HEK293T (cell line): ENCODE measurements at regions not wholly inside any gene's neighbourhood (a gene's known extent, or its start where the extent isn't known, plus 50 kb on each side); places are given as distances from the start of the nearest gene placed in this dataset.

Experiments
- CTCF ChIA-PET: fragments of 350-600 bp; formaldehyde crosslinking; extraction: SDS; loops from one replicate; lab custom pipeline; 2021; ENCODE audit warnings: antibody characterized with exemption, inconsistent platforms; lab: Yijun Ruan, JAX
- POLR2A ChIA-PET: fragments of 350-600 bp; formaldehyde crosslinking; extraction: SDS; loops from one replicate; lab custom pipeline; 2020; ENCODE audit warnings: antibody characterized with exemption, inconsistent platforms; lab: Yijun Ruan, JAX
- DNase-seq: peaks from one replicate; pipeline ENCODE4 v3.0.0; 2012; ENCODE audit warnings: mixed read lengths; ENCODE audit errors: extremely low spot score
- ARNT ChIP-seq: fragments of 450-650 bp; IDR thresholded peaks from 2 replicates; pipeline ENCODE4 v1.6.1; 2017; ENCODE audit warnings: mild to moderate bottlenecking
- BHLHE40 ChIP-seq: fragments of 450-650 bp; IDR thresholded peaks from 2 replicates; pipeline ENCODE4 v1.6.1; 2016; ENCODE audit warnings: mild to moderate bottlenecking, moderate library complexity, borderline replicate concordance
- CTBP1 ChIP-seq: fragments of 450-650 bp; IDR thresholded peaks from 2 replicates; pipeline ENCODE4 v1.6.1; 2016; ENCODE audit warnings: borderline replicate concordance
- ELF4 ChIP-seq: fragments of 450-650 bp; IDR thresholded peaks from 2 replicates; pipeline ENCODE4 v1.6.1; 2017; ENCODE audit warnings: antibody characterized with exemption
- FOXA1 ChIP-seq: fragments of 450-650 bp; IDR thresholded peaks from 2 replicates; pipeline ENCODE4 v1.6.1; 2016; ENCODE audit warnings: mild to moderate bottlenecking
- FOXK2 ChIP-seq: fragments of 450-650 bp; IDR thresholded peaks from 2 replicates; pipeline ENCODE4 v1.6.1; 2016; ENCODE audit warnings: mild to moderate bottlenecking
- FOXM1 ChIP-seq: fragments of 450-650 bp; IDR thresholded peaks from 2 replicates; pipeline ENCODE4 v1.6.1; 2017; ENCODE audit warnings: mild to moderate bottlenecking, borderline replicate concordance
- HDGF ChIP-seq: fragments of 450-650 bp; IDR thresholded peaks from 2 replicates; pipeline ENCODE4 v1.6.1; 2017; ENCODE audit warnings: antibody characterized with exemption, borderline replicate concordance
- L3MBTL2 ChIP-seq: fragments of 450-650 bp; conservative IDR thresholded peaks from 2 replicates; pipeline ENCODE4 v1.6.1; 2016; ENCODE audit warnings: mild to moderate bottlenecking
- LEF1 ChIP-seq: fragments of 450-650 bp; IDR thresholded peaks from 2 replicates; pipeline ENCODE4 v1.6.1; 2017; ENCODE audit warnings: mild to moderate bottlenecking, borderline replicate concordance
- NFRKB ChIP-seq: fragments of 450-650 bp; IDR thresholded peaks from 2 replicates; pipeline ENCODE4 v1.6.1; 2016; ENCODE audit warnings: mild to moderate bottlenecking, moderate library complexity
- SP1 ChIP-seq: fragments of 450-650 bp; IDR thresholded peaks from 2 replicates; pipeline ENCODE4 v1.6.1; 2017
- SUZ12 ChIP-seq: fragments of 450-650 bp; IDR thresholded peaks from 2 replicates; pipeline ENCODE4 v1.6.1; 2016; ENCODE audit warnings: mild to moderate bottlenecking
- TARDBP ChIP-seq: fragments of 450-650 bp; IDR thresholded peaks from 2 replicates; pipeline ENCODE4 v1.6.1; 2016
- ZNF384 ChIP-seq: fragments of 450-650 bp; IDR thresholded peaks from 2 replicates; pipeline ENCODE4 v1.6.1; 2016
- TF ChIP-seq, protein P1 (sequence below): fragments of 450-650 bp; IDR thresholded peaks from 2 replicates; pipeline ENCODE4 v1.6.1; 2016

GRCh38 chr4:154936873-154937272 is 155.8 kb downstream of the RBM46 start:
- POLR2A ChIA-PET, result no interaction called here
- TF ChIP-seq ZNF384, result no peak
- TF ChIP-seq FOXA1, result no peak
- TF ChIP-seq NFRKB, result no peak
- TF ChIP-seq, protein P1, sequence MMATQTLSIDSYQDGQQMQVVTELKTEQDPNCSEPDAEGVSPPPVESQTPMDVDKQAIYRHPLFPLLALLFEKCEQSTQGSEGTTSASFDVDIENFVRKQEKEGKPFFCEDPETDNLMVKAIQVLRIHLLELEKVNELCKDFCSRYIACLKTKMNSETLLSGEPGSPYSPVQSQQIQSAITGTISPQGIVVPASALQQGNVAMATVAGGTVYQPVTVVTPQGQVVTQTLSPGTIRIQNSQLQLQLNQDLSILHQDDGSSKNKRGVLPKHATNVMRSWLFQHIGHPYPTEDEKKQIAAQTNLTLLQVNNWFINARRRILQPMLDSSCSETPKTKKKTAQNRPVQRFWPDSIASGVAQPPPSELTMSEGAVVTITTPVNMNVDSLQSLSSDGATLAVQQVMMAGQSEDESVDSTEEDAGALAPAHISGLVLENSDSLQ, result no peak
- TF ChIP-seq BHLHE40, result no peak
- TF ChIP-seq SUZ12, result no peak
- no peak for TF ChIP-seq LEF1
- TF ChIP-seq FOXM1, result no peak
- TF ChIP-seq FOXK2, result no peak
- no peak for TF ChIP-seq ARNT
- no peak for TF ChIP-seq SP1
- TF ChIP-seq ELF4, result no peak
- no peak for TF ChIP-seq HDGF
- CTCF ChIA-PET, result interaction anchor here (1.0 kb wide), 1 partner anchor 14 kb away, joined by 3 read pairs; no protein-coding TSS in a partner anchor
- DNase-seq, result no peak

- POLR2A ChIA-PET, result no interaction called here
- CTCF ChIA-PET, result no interaction called here
- DNase-seq, result no peak
- TF ChIP-seq L3MBTL2, result no peak
- TF ChIP-seq BHLHE40, result no peak
These were observed 158.8 kb downstream of the RBM46 start for GRCh38 chr4:154939851-154940250.

- POLR2A ChIA-PET, result no interaction called here
- DNase-seq, result no peak
- TF ChIP-seq FOXM1 (no peak), ARNT (no peak), SP1 (no peak), ELF4 (no peak), FOXK2 (no peak)
- CTCF ChIA-PET, result interaction anchor here (0.7 kb wide), 1 partner anchor 25 kb away, joined by 3 read pairs; no protein-coding TSS in a partner anchor
These were observed 161.1 kb downstream of the RBM46 start for GRCh38 chr4:154942176-154942575.

GRCh38 chr4:154944996-154945395 is 163.9 kb downstream of the RBM46 start:
- no peak for DNase-seq
- ChIA-PET CTCF (no interaction called here), POLR2A (no interaction called here)
- no peak for TF ChIP-seq NFRKB
- no peak for TF ChIP-seq SUZ12
- TF ChIP-seq L3MBTL2, result no peak
- no peak for TF ChIP-seq ARNT
- TF ChIP-seq FOXA1, result no peak
- no peak for TF ChIP-seq ELF4
- TF ChIP-seq SP1, result no peak
- no peak for TF ChIP-seq TARDBP
- TF ChIP-seq LEF1, result no peak
- no peak for TF ChIP-seq FOXM1
- TF ChIP-seq CTBP1, result no peak
- TF ChIP-seq HDGF, result no peak
- TF ChIP-seq ZNF384, result no peak
- no peak for TF ChIP-seq FOXK2
- no peak for TF ChIP-seq BHLHE40

DNA sequence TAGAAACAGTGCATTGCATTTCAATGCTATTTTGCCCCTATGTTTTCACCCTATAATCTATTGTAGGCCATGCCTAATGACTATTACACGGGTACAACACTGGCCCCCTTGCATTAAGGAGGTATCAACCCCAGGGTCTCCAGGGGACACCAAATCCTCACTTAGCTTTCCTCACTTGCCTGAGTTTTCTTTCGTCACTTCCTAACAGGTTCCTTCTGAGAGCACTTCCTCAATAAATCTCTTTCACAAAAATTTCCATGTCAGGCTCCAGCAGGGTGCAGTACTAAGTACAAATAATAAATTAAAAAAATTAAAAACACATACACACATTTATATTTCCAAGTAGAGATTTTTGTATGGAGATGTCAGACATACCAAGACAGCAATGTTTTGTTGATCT is 165.0 kb downstream of the RBM46 start:
- no peak for TF ChIP-seq SP1
- no peak for DNase-seq
- CTCF ChIA-PET, result no interaction called here
- POLR2A ChIA-PET, result no interaction called here

GRCh38 chr4:154953691-154954090 is 172.6 kb downstream of the RBM46 start:
- no peak for DNase-seq
- CTCF ChIA-PET, result no interaction called here
- TF ChIP-seq TARDBP, result no peak
- no peak for TF ChIP-seq SUZ12
- TF ChIP-seq FOXA1, result no peak
- POLR2A ChIA-PET, result no interaction called here

- TF ChIP-seq FOXA1, result no peak
- TF ChIP-seq HDGF, result no peak
- no peak for TF ChIP-seq ZNF384
- TF ChIP-seq, protein P1, result no peak
- TF ChIP-seq CTBP1, result no peak
- TF ChIP-seq FOXK2, result no peak
- TF ChIP-seq BHLHE40, result no peak
- no peak for TF ChIP-seq SUZ12
- no peak for TF ChIP-seq L3MBTL2
- CTCF ChIA-PET, result no interaction called here
- POLR2A ChIA-PET, result no interaction called here
- no peak for DNase-seq
These were observed 173.0 kb downstream of the RBM46 start for GRCh38 chr4:154954117-154954516.

GRCh38 chr4:154958121-154958520 is 177.0 kb downstream of the RBM46 start:
- POLR2A ChIA-PET, result no interaction called here
- DNase-seq, result no peak
- TF ChIP-seq BHLHE40 (no peak), ELF4 (no peak), NFRKB (no peak), L3MBTL2 (no peak), ZNF384 (no peak), SUZ12 (no peak)
- TF ChIP-seq, protein P1, result no peak
- CTCF ChIA-PET, result no interaction called here
